Omental fat pad (tissue), 3 donors: ENCODE measurements at regions not wholly inside any gene's neighbourhood (a gene's known extent, or its start where the extent isn't known, plus 50 kb on each side); places are given as distances from the start of the nearest gene placed in this dataset.
"Not testable (repeated sequence)": the region's sequence is repeated elsewhere in the genome, so short reads cannot be mapped to it uniquely, and the experiment has no call there.

ENCODE experiments used
- ATAC-seq: fragments of 150-250 bp; one replicate; pipeline ENCODE4 v1.9.1; 2016; ENCODE audit warnings: mild to moderate bottlenecking, moderate library complexity; ENCODE audit not compliant: low FRiP score
- DNase-seq: peaks from one replicate; pipeline ENCODE4 v3.0.0-alpha.2; 2019; ENCODE audit warnings: low spot score
- TF ChIP-seq, protein P1 (sequence below), 3 donors: fragments of 450-650 bp; IDR thresholded peaks; one replicate each; pipeline ENCODE4 v1.5.1; 2016 to 2017; ENCODE audit warnings: antibody characterized with exemption in 3 of 3, mild to moderate bottlenecking in 3 of 3, moderate library complexity in 2 of 3

GRCh38 chr11:92168936-92169335 is 55.7 kb upstream of the FAT3 start:
- no peak for DNase-seq
- ATAC-seq: no peak
- TF ChIP-seq, protein P1, sequence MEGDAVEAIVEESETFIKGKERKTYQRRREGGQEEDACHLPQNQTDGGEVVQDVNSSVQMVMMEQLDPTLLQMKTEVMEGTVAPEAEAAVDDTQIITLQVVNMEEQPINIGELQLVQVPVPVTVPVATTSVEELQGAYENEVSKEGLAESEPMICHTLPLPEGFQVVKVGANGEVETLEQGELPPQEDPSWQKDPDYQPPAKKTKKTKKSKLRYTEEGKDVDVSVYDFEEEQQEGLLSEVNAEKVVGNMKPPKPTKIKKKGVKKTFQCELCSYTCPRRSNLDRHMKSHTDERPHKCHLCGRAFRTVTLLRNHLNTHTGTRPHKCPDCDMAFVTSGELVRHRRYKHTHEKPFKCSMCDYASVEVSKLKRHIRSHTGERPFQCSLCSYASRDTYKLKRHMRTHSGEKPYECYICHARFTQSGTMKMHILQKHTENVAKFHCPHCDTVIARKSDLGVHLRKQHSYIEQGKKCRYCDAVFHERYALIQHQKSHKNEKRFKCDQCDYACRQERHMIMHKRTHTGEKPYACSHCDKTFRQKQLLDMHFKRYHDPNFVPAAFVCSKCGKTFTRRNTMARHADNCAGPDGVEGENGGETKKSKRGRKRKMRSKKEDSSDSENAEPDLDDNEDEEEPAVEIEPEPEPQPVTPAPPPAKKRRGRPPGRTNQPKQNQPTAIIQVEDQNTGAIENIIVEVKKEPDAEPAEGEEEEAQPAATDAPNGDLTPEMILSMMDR (IDR thresholded peaks at IDR 0.05): no peak

DNA sequence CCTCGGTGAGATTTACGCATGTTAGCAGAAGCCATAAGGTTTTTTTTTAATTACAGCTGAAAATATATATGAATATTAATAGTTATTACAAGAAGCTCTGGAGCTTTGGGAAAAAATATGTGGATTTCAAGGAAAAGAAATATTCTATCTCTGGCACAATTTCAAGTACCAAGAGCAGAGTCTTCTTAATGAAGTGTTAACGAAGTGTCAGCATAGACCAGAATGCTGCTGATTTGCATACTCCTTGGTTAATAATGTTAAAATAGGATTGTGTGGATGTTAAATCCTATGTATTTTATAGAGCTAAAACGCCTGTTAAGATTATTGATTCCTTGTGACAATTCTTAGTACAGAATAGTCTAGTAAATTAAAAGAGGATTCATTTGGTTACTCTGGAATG is 57.0 kb upstream of the FAT3 start:
- TF ChIP-seq, protein P1 (IDR thresholded peaks at IDR 0.05): no peak
- no peak for ATAC-seq
- DNase-seq: no peak

GRCh38 chr11:92166335-92166734 is 58.3 kb upstream of the FAT3 start:
- DNase-seq: no peak
- no peak for ATAC-seq
- TF ChIP-seq, protein P1 (IDR thresholded peaks at IDR 0.05): no peak

DNA sequence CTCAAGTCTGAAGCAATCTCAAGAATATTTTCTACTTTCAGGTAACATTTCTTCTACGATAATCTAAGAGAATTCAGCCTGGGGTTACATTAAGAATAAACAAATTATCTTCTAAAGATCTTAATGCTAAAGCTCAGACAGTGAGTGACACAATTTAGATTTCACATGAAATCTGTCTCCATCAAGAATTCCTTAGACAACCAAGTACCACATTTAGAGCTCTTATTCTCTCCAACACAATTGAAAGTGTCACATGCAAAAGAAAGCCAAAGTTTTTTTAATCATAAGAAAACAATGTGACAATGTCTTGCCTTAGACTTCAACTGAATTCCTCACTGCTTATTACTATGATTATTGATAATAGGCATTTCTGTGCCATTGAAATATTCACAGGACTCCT is 60.7 kb upstream of the FAT3 start:
- ATAC-seq (no peak), DNase-seq (no peak)
- TF ChIP-seq, protein P1 (IDR thresholded peaks at IDR 0.05): no peak

- ATAC-seq (no peak), DNase-seq (no peak)
- TF ChIP-seq, protein P1 (IDR thresholded peaks at IDR 0.05): no peak
Measured at GRCh38 chr11:92162776-92163175, 61.8 kb upstream of the FAT3 start.

GRCh38 chr11:92159931-92160330 is 64.7 kb upstream of the FAT3 start:
- TF ChIP-seq, protein P1 (IDR thresholded peaks at IDR 0.05): no peak
- ATAC-seq (no peak), DNase-seq (no peak)

GRCh38 chr11:92157390-92157789 is 67.2 kb upstream of the FAT3 start:
- not testable (repeated sequence) for DNase-seq, ATAC-seq

DNA sequence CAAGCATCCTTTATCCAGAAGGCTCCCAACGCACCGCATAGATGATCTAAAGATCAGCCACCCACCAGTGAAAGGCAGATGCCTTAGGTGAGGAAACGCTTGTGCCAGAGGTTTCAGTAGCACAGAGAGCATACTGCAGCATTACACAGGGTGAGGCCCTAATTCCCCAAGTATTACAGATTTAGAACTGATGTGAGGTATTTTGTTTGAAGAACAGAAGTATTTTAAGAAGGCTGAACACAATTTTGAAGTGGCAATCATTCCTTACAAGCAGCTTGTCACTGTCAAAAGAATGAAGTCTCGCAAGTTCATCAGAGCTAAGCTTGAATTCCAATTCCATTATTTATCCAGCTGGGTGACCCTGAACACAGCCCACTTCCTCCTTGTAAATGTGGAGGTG is 70.0 kb upstream of the FAT3 start:
- DNase-seq (no peak), ATAC-seq (no peak)
- TF ChIP-seq, protein P1 (IDR thresholded peaks at IDR 0.05): no peak
